ENCODE measurements at regions not wholly inside any gene's neighbourhood (a gene's known extent, or its start where the extent isn't known, plus 50 kb on each side); places are given as distances from the start of the nearest gene placed in this dataset.
A peak's percentile ranks its signal among the peaks of the same experiment; 100 is the strongest.
"Not testable (repeated sequence)": the region's sequence is repeated elsewhere in the genome, so short reads cannot be mapped to it uniquely, and the experiment has no call there.

- no peak for DNase-seq
These were observed 104.6 kb downstream of the MSX2 start for GRCh38 chr5:174828804-174829510.

GRCh38 chr5:174827558-174827957 lies 103.2 kb downstream of the MSX2 start:
- DNase-seq, result no peak

GRCh38 chr5:174825587-174825986 lies 101.2 kb downstream of the MSX2 start:
- DNase-seq, result no peak

- DNase-seq, result no peak
These were observed 94.0 kb downstream of the MSX2 start for GRCh38 chr5:174818430-174818829.

GRCh38 chr5:174817610-174818009 lies 93.2 kb downstream of the MSX2 start:
- DNase-seq, result no peak

GRCh38 chr5:174816858-174817257 lies 92.5 kb downstream of the MSX2 start:
- DNase-seq, result no peak

GRCh38 chr5:174811438-174811837 lies 87.1 kb downstream of the MSX2 start:
- no peak for DNase-seq

- DNase-seq, result no peak
These were observed 86.4 kb downstream of the MSX2 start for GRCh38 chr5:174810796-174811195.

GRCh38 chr5:174807471-174807870 lies 83.1 kb downstream of the MSX2 start:
- DNase-seq, result no peak

GRCh38 chr5:174806729-174807128 lies 82.3 kb downstream of the MSX2 start:
- peak; percentile 23 for DNase-seq

- DNase-seq, result no peak
These were observed 77.4 kb downstream of the MSX2 start for GRCh38 chr5:174801798-174802197.

GRCh38 chr5:174800435-174800834 lies 76.1 kb downstream of the MSX2 start:
- DNase-seq, result no peak

GRCh38 chr5:174799121-174799520 lies 74.7 kb downstream of the MSX2 start:
- DNase-seq, result no peak

GRCh38 chr5:174798551-174798951 lies 74.2 kb downstream of the MSX2 start:
- DNase-seq, result no peak

GRCh38 chr5:174796711-174797192 lies 72.4 kb downstream of the MSX2 start:
- no peak for DNase-seq

- no peak for DNase-seq
These were observed 70.7 kb downstream of the MSX2 start for GRCh38 chr5:174794931-174795672.

GRCh38 chr5:174793684-174794328 lies 69.4 kb downstream of the MSX2 start:
- peak; percentile 62 for DNase-seq

GRCh38 chr5:174793076-174793475 lies 68.7 kb downstream of the MSX2 start:
- DNase-seq, result no peak

- DNase-seq, result not testable (repeated sequence)
These were observed 67.9 kb downstream of the MSX2 start for GRCh38 chr5:174792265-174792664.

- DNase-seq, result no peak
These were observed 66.5 kb downstream of the MSX2 start for GRCh38 chr5:174790906-174791305.

GRCh38 chr5:174789596-174789995 lies 65.2 kb downstream of the MSX2 start:
- no peak for DNase-seq

- no peak for DNase-seq
These were observed 60.8 kb downstream of the MSX2 start for GRCh38 chr5:174785120-174785680.

Measured in OCI-M1 (cell line).